ENCODE measurements at regions not wholly inside any gene's neighbourhood (a gene's known extent, or its start where the extent isn't known, plus 50 kb on each side); places are given as distances from the start of the nearest gene placed in this dataset.
A peak's percentile ranks its signal among the peaks of the same experiment; 100 is the strongest.
"Not testable (repeated sequence)": the region's sequence is repeated elsewhere in the genome, so short reads cannot be mapped to it uniquely, and the experiment has no call there.

DNA sequence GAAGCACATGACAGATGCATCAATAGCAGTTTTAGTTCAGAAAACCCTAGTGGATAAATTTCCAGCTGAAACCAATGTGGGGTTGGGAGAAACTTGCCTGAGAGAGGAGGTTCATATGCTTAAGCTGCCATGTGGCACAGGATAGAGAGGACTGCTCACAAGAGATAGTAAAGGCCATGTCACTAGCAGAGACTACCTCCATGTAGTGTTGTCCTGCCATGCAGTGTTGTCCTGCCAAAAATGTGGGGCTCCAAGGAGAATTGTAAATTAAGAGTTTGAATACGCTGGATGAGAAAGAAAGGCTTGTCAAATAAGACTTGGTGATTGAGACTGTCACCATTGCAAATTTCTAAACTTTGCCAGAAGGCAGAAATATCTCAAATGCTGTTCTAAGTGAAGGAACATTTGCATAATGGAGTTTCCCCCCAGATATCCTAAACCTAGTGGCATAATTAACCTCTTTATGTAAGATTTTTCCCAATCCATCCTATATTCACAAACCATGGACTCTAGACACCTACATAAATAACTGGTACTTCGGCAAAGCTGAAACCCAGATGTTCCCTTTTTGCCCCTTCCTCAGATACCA lies 938.3 kb upstream of the ALCAM start:
- no peak for DNase-seq

DNA sequence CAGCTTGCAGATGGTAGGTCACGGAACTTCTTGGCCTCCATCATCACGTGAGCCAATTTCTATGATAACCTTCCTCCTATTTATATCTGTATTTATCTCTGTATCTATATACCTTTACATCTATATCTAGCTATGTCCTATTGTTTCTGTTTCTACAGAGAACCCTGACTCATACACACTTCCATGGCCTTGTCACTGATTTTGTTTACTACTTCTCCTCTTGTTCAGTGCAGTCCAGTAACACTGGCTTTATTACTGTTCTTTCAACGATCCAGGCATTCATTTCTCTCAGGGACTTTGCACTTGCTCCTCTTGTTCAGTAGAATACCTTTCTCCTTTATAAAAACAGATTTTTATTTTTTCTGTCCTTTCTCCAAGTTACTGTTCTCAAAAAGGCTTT lies 937.0 kb upstream of the ALCAM start:
- DNase-seq: no peak

DNA sequence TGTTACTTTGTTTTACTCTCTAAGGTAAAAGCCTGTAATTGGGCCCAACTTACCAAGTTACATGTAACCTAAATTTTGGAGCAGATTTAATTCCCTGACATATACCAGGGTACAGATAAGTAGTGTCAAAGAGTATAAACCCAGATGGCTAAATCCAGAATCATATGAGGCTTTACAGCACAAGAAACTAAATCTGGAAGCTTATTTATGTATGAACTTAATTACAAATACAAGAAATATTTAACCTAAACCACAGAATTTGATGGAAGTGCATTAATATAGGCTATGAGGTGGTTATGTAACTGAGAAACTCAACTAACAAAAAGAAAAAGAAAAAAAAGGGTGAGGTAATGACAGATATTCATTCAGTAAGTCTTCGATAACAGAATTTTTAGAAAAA lies 930.2 kb upstream of the ALCAM start:
- DNase-seq: peak; percentile 19

DNA sequence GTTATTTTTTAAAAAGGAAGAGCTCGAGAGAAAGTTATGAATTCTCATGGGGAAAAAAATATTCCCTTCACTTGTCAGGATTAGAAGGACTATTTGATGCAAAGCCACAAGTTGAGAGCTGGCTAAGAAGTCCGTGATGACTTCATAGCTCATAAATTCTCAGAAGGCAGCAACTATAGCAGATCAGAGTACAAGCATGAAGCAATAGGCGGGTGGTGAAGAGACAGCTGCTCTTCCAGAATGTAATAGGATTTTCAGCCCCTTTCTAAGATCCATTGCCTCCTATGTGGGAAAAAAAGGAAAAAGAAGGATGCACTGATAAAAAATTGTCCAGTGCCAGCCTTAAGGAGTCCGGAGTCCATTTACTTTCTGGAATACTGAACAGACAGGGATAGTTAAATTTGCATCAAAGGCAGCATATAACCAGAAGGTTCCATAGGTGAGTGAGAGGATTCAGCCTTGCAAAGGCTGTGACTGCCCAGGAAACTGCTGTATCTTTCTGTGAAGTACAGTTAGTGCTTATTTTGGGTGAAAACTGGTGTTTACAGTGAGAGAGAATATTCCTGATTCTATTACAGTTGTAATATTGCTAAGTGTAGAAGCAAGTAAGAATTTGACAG lies 929.5 kb upstream of the ALCAM start:
- DNase-seq: peak; percentile 96

DNA sequence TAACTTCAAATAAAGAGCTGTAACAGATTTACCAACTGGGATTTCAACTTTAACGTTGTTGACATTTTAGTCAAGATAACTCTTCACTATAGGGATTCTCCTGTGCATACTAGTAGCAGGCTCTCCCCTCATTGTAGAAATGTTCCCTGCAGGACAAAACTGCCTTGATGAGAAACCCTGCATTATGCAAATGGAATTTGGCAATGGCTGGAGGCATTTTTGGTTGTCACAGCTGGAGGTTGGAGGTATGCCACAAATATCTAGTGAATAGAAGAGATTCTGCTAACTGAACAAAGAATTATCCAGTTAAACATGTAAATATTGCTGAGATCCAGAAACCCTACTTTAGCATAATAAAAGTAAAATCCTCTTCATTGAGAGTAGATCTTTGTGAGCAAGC lies 928.8 kb upstream of the ALCAM start:
- DNase-seq: peak; percentile 92

DNA sequence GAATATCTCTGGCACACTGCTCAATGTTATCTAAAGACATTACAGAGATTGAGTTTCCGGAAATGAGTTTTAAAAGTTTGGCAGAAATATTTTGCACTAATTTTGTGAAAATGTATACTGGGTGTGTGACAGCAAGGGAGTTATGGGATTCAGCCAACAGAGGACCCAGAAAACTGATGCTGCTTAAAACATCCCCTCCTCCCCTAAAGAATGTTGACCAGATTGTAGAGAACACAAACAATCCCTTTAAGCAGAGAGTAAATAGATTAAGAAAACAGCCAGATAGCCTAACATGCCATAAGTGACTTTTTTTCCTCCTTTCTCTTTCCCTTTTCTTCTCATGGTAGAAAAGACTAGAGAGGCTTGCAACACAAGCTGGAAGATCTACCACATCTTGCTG lies 928.0 kb upstream of the ALCAM start:
- no peak for DNase-seq

DNA sequence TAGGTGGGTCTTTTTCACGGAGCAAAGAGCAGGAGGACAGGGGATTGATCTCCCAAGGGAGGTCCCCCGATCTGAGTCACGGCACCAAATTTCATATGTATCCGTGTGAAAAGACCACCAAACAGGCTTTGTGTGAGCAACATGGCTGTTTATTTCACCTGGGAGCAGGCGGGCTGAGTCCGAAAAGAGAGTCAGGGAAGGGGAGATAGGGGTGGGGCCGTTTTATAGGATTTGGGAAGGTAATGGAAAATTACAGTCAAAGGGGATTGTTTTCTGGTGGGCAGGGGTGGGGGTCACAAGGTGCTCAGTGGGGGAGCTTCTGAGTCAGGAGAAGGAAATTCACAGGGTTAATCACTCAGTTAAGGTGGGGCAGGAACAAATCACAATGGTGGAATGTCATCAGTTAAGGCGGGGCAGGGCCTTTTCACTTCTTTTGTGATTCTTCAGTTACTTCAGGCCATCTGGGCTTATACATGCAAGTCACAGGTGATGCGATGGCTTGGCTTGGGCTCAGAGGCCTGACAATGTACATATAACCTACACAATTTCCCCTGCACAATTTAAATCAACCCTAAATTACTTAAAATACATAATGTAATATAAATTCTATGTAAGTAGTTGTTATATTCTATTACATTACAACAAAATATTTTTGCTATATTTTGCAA lies 921.3 kb upstream of the ALCAM start:
- DNase-seq: not testable (repeated sequence)

DNA sequence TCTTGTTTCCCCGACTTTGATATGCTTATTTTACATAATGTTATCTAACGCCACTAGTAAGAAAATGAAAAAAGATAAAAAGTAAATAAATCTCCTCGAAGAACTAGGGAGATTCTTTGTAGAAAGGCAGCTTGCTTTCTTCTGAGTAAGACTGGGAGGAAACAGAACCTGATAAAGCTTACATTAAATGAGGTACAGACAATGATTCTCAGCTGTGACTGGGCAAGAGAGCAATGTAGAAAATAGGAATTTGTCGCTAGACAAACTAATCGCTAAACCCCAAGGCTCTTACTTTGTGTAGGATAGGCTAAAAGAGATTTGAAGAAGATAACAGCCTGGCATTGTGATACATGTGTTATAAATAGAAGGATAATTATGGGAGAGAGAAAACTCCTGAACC lies 919.0 kb upstream of the ALCAM start:
- DNase-seq: no peak

DNA sequence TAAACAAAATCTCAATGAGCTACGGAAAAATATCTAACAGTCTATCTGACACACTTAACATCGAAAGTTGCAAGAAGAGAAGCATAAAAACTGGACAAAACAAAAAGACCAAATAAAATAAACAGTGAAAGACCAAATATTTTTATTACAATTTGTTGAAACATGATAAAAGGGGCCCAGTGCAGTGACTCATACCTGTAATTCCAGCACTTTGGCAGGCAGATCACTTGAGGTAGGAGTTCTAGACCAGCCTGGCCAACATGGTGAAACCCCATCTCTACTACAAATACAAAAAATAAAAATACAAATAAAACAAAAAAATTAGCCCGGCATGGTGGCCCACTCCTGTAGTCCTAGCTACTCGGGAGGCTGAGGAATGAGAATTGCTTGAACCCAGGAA lies 914.0 kb upstream of the ALCAM start:
- DNase-seq: no peak

DNA sequence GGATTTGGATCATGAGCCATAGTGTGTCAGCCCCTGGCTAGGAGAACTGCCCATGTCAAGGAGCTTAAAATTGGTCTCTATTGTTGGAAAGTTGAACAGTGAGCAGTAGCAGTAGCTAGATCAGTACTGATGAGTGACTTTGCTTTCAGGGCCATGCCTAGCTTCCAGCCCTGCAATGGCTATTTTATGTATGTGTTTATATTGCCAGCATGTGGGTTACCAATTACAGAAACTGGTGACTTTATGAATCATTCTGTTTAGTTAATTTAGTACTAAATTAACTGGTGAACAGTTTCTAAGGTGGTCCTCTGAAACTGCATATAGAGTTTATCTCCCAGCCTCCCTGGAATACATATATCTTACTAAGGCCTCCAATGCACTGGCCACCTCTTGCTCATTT lies 908.1 kb upstream of the ALCAM start:
- DNase-seq: no peak

DNA sequence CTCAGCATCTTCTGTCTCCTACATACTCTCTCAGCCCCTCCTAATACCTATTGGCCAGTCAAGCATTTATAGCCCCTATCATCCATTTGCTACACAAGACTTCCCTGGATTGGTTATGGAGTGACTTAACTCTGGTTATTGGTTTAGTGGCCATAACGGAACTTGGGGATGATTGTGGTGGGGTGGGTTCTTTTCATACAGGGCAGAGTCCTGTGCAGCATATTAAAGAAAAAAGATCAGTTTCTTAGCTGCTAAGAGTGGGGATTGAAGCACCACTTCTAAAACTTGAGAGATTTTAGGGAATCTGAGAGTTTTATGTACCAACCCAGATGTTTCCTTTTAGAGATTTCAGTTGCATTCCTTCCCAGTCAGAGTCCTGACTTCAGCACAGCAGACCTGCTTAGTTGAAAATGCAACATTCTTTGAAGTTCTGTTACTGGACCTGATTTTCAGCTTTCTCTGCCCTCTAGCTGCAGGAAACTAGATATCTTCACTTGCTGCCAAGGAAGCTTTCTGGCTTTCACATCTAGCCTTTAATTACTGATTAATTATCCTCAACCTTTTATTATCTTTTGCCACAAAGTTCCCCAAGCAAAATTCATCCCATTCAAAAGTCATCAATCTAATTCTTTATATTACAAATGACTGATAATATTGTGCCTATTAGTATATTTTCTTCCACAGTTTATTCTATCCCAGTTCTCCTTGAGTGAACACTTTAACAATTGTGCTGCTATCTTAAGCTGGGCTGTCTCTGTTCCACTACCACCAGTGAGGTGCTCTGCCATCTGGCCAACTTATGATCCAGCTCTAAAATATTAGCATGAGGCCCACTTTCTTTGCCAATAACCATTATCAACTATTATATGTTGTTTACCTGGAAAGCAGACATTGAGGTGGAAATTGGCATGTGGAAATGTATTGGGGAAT lies 906.0 kb upstream of the ALCAM start:
- DNase-seq: peak; percentile 76

DNA sequence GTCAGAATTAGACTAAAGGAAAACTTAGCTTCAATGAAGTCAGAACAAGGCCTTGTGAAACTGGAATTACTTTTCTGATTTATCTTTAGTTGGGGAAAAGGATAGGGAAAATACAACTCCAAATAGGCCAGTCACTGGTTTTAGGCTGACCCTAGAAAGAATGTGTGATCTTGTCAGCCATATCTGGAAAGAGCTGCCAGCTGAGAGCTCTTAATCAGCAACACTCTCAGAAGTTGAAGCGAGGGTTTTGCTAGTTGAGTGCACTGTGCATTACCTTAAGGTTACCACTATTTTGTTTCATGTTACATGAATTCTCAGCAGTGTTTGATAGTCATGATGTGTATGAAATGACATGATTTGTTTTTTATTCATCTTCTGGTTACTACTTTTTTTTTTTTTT lies 905.3 kb upstream of the ALCAM start:
- no peak for DNase-seq

DNA sequence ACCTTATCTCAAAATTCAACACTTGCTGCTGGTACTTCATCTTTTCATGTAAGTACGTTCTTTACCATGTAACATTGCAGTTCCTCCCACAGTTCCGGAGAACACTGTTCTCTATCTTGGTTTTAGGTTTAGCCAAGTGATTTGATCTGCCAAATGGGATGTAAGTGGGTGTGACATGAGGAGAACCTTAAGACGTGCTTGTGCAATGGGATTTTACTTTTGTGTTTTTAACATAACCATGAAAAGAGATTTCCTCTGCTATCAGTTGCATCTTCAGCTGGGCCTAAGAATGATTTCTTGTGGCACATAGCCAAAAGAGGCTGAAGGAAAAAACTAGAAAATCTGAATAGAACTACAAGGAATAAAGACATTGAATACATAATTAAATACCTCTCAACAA lies 894.5 kb upstream of the ALCAM start:
- no peak for DNase-seq

DNA sequence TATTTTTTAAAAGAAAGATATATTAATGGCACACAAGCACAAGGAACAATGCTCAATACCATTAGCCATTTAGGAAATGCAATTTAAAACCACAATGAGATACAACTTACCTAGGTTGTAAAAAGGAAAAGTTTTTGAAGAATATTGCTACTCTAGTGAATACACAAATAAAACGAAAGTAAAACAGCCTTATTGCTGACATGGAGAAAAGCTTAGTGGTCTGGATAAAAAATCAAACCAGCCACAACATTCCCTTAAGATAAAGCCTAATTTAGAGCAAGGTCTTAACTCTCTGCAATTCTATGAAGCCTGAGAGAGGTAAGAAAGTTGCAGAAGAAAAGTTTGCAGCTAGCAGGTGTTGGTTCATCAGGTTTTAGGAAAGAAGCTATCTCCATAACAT lies 892.7 kb upstream of the ALCAM start:
- DNase-seq: no peak

DNA sequence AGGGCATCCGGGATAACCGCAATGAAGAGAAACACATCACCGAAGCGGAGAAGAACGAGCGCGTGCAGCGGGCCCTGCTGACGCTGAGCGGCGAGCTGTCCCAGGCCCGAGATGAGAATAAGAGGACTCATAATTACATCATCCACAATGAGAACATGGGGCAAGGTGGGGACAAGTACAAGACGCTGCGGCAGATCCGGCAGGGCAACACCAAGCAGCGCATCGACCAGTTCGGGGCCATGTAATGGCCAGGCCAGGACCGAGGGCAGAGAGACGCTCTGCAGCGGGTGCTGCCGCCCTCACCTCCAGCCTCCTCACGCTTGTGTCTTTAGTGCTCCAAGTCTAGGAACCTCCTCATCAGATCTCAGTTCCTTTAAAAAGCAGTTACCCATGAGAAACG lies 863.7 kb upstream of the ALCAM start:
- DNase-seq: no peak

DNA sequence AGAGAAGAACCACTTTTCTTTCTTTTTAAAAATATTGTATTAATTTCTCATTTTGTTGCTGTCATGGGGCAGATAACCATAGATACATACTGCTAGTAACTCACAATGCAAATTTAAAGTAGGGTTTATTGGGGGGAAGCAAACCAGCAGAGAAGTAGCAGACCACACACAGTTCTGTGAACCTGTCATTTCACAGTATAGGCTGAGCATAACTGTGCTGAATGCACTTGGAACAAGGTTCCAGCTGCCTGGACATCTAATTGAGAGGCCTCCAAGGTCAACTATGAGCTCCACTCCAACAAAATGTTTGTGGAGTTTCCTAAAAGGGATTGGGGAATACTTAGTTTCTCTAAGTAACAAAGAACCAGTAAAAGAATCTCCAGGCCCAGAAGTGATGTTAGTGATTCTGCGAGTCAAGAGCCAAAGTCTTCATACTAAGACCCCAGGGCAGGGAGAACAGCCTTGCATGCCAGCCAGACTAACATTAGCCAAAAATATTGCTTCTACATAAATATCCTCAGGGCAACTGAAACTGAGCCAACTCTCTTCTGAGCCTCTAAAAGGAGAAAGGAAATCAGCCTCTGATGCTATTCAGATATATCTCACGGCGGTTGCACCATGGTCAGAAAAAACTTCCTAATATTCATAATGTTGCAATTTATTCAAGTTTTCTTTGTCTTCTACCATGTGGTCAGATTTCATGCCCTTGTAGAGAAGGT lies 856.4 kb upstream of the ALCAM start:
- DNase-seq: peak; percentile 6

DNA sequence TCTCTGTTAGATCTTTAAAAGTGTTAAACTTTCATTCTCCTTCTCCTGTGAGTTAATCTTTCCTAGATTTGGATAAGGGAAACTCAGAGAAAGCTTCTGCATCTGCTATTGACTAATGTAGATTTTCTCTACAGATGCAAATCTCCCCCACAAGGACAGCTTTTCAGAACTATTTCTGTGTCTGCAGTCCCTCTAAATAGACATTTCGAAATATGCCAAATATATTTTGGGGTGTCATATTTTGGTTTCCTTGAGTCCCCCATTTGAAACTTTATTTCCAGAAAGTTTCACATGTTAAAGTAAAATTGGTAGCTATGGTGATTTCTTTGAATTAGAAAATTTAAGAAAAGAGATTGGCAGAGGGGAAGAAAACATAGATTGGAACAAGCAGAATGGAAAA lies 852.3 kb upstream of the ALCAM start:
- DNase-seq: no peak

DNA sequence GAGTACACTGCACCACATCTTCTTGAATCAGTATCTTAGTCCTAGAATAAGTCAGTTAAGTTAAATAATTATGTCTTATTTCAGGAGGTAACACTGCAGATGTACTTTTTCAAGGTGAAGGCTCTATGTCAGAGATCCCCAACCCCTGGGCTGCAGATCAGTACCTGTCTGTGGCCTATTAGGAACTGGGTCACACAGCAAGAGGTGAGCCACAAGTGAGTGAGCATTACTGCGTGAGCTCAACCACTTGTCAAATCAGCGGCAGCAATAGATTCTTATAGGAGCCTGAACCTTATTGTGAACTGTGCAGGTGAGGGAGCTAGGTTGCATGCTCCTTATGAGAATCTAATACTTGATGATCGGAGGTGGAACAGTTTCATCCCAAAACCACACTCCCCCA lies 851.9 kb upstream of the ALCAM start:
- DNase-seq: no peak

DNA sequence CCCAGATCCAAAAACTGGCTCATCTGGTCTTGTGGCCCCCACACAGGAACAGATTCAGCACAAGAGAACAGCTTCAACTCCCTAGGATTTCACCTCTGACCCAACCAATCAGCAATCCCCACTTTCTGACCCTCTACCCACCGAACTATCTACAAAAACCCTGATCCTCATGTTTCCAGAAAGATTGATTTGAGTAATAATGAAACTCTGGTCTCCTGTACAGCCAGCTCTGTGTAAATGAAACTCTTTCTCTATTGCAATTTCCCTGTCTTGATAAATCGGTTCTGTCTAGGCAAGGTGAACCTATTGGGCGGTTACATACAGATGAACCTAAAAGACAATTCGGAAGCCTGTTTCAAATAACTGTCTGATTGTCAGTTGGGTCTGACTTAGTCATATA lies 847.6 kb upstream of the ALCAM start:
- DNase-seq: no peak

DNA sequence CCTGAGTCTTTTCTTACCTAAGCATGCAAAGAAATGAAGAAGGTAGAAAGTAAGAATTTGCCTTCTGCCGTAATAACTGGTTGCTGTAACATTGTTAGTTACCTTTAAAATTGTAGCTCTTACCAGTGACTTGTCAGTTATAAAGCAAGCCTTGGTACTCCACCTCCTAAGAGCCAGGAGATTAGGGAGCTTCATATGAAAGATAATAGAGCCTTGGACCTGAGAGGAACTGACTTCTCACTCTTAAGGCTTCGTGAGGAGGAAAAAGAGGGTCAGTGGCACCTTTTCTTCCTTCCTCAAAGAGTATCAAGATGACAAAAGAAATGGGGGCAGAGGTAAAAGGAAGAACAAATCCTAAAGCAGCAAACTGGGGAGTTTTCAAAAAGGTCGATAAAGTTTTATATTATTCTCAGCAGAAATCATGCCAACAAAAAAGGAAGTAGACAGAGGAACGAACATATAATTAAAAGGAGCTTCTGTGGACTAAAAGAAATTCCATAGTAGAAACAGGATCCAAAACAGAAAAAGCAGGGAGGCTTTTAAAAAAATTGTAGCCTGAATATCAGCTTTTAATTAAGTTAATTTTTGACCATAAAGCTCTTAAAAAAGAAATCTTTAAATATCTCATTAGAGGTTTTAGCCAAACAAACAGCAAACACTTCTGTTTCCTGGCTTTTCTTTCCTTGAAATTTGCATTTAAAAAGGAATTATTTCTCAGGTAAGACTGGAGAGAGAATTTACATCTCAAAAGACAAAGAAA lies 847.1 kb upstream of the ALCAM start:
- DNase-seq: no peak

DNA sequence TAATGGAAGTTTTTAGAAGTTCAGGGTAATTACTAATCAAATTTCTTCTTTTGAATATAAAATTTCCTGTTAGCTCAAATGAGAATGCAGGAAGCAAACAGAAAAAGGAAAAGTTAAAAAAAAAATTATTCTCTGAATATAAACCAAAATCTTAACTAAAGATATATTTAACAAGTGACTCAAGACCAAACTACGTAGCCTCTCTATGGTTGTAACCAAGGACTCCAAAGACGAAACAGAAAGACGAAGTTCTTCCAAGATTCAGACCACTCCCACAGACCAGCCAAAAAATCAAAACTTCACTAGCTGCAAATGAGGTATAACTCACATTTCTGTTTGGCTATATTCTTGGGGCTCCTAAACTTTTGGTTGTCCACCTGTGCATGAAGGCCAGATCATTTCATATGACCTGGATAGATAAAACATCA lies 846.5 kb upstream of the ALCAM start:
- no peak for DNase-seq
